ENCODE measurements at regions not wholly inside any gene's neighbourhood (a gene's known extent, or its start where the extent isn't known, plus 50 kb on each side); places are given as distances from the start of the nearest gene placed in this dataset.

DNA sequence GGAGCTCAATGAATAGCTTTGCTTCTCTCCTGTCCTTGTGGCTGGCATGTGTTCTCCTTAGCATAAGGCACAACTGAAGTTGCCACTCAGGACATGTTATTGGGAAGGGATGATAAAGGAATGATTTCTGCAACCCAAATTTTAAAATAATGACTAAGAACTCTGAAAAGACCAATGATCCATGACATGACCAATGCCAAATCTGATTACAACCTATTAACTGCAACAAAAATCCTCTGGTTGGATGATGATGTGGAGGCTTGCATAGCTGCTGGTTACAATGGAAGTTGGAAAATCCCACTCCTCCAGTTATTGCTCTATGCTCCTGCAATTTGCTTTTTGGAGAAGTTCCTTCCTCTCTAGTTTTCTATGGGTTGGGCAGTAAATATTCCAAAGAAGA, 63.4 kb upstream of the FBXL4 start:
- no peak for DNase-seq
- intact Hi-C loops (cut with DNase I), result no loop called here

DNA sequence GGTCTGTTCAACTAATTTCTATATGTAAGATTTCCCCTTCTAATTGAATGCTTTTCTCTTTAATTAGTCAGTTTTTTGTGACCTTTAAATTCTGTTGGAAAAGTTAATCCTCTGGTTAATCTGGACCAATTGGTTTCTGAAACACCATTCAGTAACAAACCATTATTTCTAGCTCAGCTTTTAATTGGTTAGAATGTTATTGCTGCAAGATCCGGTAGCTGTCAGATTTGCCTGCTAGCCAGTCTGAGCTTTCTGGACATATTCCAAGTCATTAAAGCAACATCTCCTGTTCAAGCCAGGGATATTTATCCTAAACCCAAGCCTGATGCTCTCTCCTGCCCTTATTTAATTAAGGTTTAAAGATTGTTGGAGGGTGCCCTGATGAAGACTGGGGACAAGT, 55.1 kb upstream of the FBXL4 start:
- intact Hi-C loops (cut with DNase I), result no loop called here
- DNase-seq, result no peak

DNA sequence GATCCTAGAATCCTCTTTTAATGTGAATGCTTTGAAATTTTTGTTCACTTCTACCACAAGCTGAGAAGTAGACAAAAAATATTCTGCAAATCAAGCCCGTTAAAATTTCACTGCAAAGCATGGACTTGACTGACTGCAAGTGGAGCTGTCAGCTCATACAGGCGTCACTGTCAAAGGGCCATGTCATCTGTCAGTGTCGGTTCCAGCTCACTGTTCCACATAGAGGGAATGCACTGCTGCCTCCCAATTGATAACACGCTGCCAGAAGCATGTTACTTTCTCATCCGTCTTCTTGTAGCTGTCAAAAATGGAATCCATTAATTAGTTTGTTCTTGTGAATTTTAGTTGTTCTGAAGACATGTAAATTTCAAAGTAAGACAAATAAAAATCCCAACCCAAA, 50.4 kb upstream of the FBXL4 start:
- no peak for DNase-seq
- intact Hi-C loops (cut with DNase I), result no loop called here
